Neuronal stem cell (in vitro differentiated cells): ENCODE measurements at regions not wholly inside any gene's neighbourhood (a gene's known extent, or its start where the extent isn't known, plus 50 kb on each side); places are given as distances from the start of the nearest gene placed in this dataset.

ENCODE experiments used
- DNase-seq: peaks from one replicate; pipeline ENCODE4 v3.0.0-alpha.2; 2013; ENCODE audit warnings: low spot score
- H2AFZ ChIP-seq: one replicate; pipeline ENCODE4 v1.6.1; 2013; ENCODE audit warnings: mild to moderate bottlenecking, low read length, inconsistent platforms
- H2AK5ac ChIP-seq: 2 replicates; pipeline ENCODE4 v1.6.1; 2013; ENCODE audit warnings: low read depth, mild to moderate bottlenecking, inconsistent platforms, low read length, moderate library complexity, mixed read lengths
- H2BK120ac ChIP-seq: 2 replicates; pipeline ENCODE4 v1.6.1; 2013; ENCODE audit warnings: low read depth, mild to moderate bottlenecking, inconsistent platforms, low read length, moderate library complexity, mixed read lengths
- H2BK12ac ChIP-seq: one replicate; pipeline ENCODE4 v1.6.1; 2013; ENCODE audit warnings: low read length, inconsistent platforms
- H2BK15ac ChIP-seq: 2 replicates; pipeline ENCODE4 v1.6.1; 2013; ENCODE audit warnings: mild to moderate bottlenecking, low read length, inconsistent platforms, mixed read lengths
- H2BK5ac ChIP-seq: one replicate; pipeline ENCODE4 v1.6.1; 2013; ENCODE audit warnings: inconsistent platforms, mild to moderate bottlenecking, low read length, moderate library complexity
- H3K14ac ChIP-seq: one replicate; pipeline ENCODE4 v1.6.1; 2013; ENCODE audit warnings: low read length, inconsistent platforms
- H3K18ac ChIP-seq: 2 replicates; pipeline ENCODE4 v1.6.1; 2013; ENCODE audit warnings: low read length, inconsistent platforms
- H3K23ac ChIP-seq: 2 replicates; pipeline ENCODE4 v1.6.1; 2013; ENCODE audit warnings: low read depth, mild to moderate bottlenecking, mixed read lengths, low read length, inconsistent platforms; ENCODE audit not compliant: poor library complexity
- H3K27ac ChIP-seq: replicated peaks from 3 replicates; pipeline ENCODE4 v1.5.1; 2013; ENCODE audit warnings: low read length, inconsistent platforms
- H3K27me3 ChIP-seq, 3 experiments: 2 replicates each; pipeline ENCODE4 v1.6.1; 2013; ENCODE audit warnings: low read length in 3 of 3, mild to moderate bottlenecking in 2 of 3, inconsistent platforms in 1 of 3, low read depth in 1 of 3, mixed read lengths in 1 of 3, moderate library complexity in 1 of 3; ENCODE audit not compliant: control insufficient read depth in 3 of 3, insufficient read depth in 3 of 3
- H3K36me3 ChIP-seq, 2 donors: replicated peaks in 1 of 2; 2 replicates each; pipeline ENCODE4 v1.6.1; 2013; ENCODE audit warnings: low read length in 2 of 2; ENCODE audit not compliant: control insufficient read depth in 2 of 2, insufficient read depth in 2 of 2
- H3K4ac ChIP-seq: 2 replicates; pipeline ENCODE4 v1.6.1; 2013; ENCODE audit warnings: inconsistent platforms, mild to moderate bottlenecking, low read length, moderate library complexity
- H3K4me1 ChIP-seq, 2 donors: 1 replicate in 1 of 2; 2 replicates in 1 of 2; pipeline ENCODE4 v1.6.1; 2013; ENCODE audit warnings: low read length in 2 of 2, low read depth in 1 of 2; ENCODE audit not compliant: control insufficient read depth in 2 of 2, insufficient read depth in 1 of 2
- H3K4me2 ChIP-seq: one replicate; pipeline ENCODE4 v1.6.1; 2013; ENCODE audit warnings: mild to moderate bottlenecking, low read length, inconsistent platforms; ENCODE audit not compliant: insufficient read depth, poor library complexity, severe bottlenecking
- H3K4me3 ChIP-seq, 2 donors: 2 replicates each; pipeline ENCODE4 v1.5.1; 2013; ENCODE audit warnings: low read length in 2 of 2, mild to moderate bottlenecking in 2 of 2, inconsistent platforms in 1 of 2, moderate library complexity in 1 of 2
- H3K79me1 ChIP-seq: one replicate; pipeline ENCODE4 v1.6.1; 2013; ENCODE audit warnings: low read depth, mild to moderate bottlenecking, inconsistent platforms, low read length, moderate library complexity
- H3K9ac ChIP-seq: one replicate; pipeline ENCODE4 v1.6.1; 2013; ENCODE audit warnings: mild to moderate bottlenecking, low read depth, low read length, inconsistent platforms; ENCODE audit not compliant: poor library complexity
- H3K9me3 ChIP-seq, 2 donors: replicated peaks in 1 of 2; 2 replicates each; pipeline versions ENCODE3 to v1.6.1; 2013; ENCODE audit warnings: low read length in 2 of 2, mild to moderate bottlenecking in 2 of 2, inconsistent platforms in 1 of 2, low read depth in 1 of 2, mixed read lengths in 1 of 2, moderate library complexity in 1 of 2; ENCODE audit not compliant: control insufficient read depth in 2 of 2, insufficient read depth in 1 of 2
- H4K8ac ChIP-seq: one replicate; pipeline ENCODE4 v1.6.1; 2013; ENCODE audit warnings: low read depth, mild to moderate bottlenecking, inconsistent platforms, low read length, moderate library complexity
- H4K91ac ChIP-seq: one replicate; pipeline ENCODE4 v1.6.1; 2013; ENCODE audit warnings: low read length, low read depth, mild to moderate bottlenecking, inconsistent platforms; ENCODE audit not compliant: poor library complexity
- WGBS, 2 donors: extraction: QIAGEN DNeasy Blood & Tissue Kit; methylation state at CpG; one replicate each; pipeline ENCODE4 v1.1.7; 2013; ENCODE audit warnings: missing lambda C conversion rate in 2 of 2, mixed read lengths in 1 of 2; ENCODE audit not compliant: insufficient read length in 2 of 2, insufficient replicate concordance in 1 of 2; ENCODE audit errors: extremely low coverage in 2 of 2; 5-methylcytosine and 5-hydroxymethylcytosine counted together

GRCh38 chr12:89799316-89799715 is 90.7 kb upstream of the ATP2B1 start:
- H2BK120ac ChIP-seq = no peak overlapping the region
- no peak overlapping the region for H2BK12ac ChIP-seq
- no peak overlapping the region for H3K18ac ChIP-seq
- no CpG with 5 or more reads among the region's 3 CpGs for WGBS, 2 donors
- H3K4ac ChIP-seq = no peak overlapping the region
- H3K4me2 ChIP-seq = no peak overlapping the region
- H3K27me3 ChIP-seq = no peaks in the 10 kb centered on the region
- no peak overlapping the region for H4K8ac ChIP-seq
- no peak overlapping the region for H4K91ac ChIP-seq
- no peak overlapping the region for H3K14ac ChIP-seq
- no peak overlapping the region for H3K27ac ChIP-seq
- H2BK15ac ChIP-seq = no peak overlapping the region
- no peak overlapping the region for H2AK5ac ChIP-seq
- H3K9me3 ChIP-seq = no peaks in the 10 kb centered on the region
- no peak overlapping the region for H3K4me3 ChIP-seq
- DNase-seq = no peak
- H3K9ac ChIP-seq = no peak overlapping the region
- no peak overlapping the region for H2BK5ac ChIP-seq
- H2AFZ ChIP-seq = no peak overlapping the region
- no peaks in the 10 kb centered on the region for H3K79me1 ChIP-seq
- no peaks in the 10 kb centered on the region for H3K36me3 ChIP-seq
- H3K23ac ChIP-seq = no peak overlapping the region
- H3K4me1 ChIP-seq = no peaks in the 10 kb centered on the region

- no peak overlapping the region for H2BK15ac ChIP-seq
- H3K4me1 ChIP-seq = no peaks in the 10 kb centered on the region
- no peak overlapping the region for H2AK5ac ChIP-seq
- no peaks in the 10 kb centered on the region for H3K79me1 ChIP-seq
- H3K14ac ChIP-seq = no peak overlapping the region
- WGBS, 2 donors = no CpG with 5 or more reads among the region's 2 CpGs
- no peak for DNase-seq
- H2AFZ ChIP-seq = no peak overlapping the region
- H4K8ac ChIP-seq = no peak overlapping the region
- H3K4me2 ChIP-seq = no peak overlapping the region
- H3K36me3 ChIP-seq = no peaks in the 10 kb centered on the region
- H3K9ac ChIP-seq = no peak overlapping the region
- H3K27me3 ChIP-seq = no peaks in the 10 kb centered on the region
- no peak overlapping the region for H3K23ac ChIP-seq
- no peaks in the 10 kb centered on the region for H3K9me3 ChIP-seq
- no peak overlapping the region for H3K27ac ChIP-seq
- no peak overlapping the region for H2BK12ac ChIP-seq
- H2BK5ac ChIP-seq = no peak overlapping the region
- no peak overlapping the region for H3K4ac ChIP-seq
- H3K4me3 ChIP-seq = no peak overlapping the region
- no peak overlapping the region for H4K91ac ChIP-seq
- no peak overlapping the region for H2BK120ac ChIP-seq
- no peak overlapping the region for H3K18ac ChIP-seq
Measured at GRCh38 chr12:89797436-89797835, 88.8 kb upstream of the ATP2B1 start.

GRCh38 chr12:89796798-89797382 is 88.3 kb upstream of the ATP2B1 start:
- no peaks in the 10 kb centered on the region for H3K27me3 ChIP-seq
- H4K8ac ChIP-seq = no peak overlapping the region
- no peak overlapping the region for H2BK12ac ChIP-seq
- H2BK120ac ChIP-seq = no peak overlapping the region
- no peak overlapping the region for H3K9ac ChIP-seq
- DNase-seq = no peak
- H4K91ac ChIP-seq = no peak overlapping the region
- H2AFZ ChIP-seq = no peak overlapping the region
- no peak overlapping the region for H3K18ac ChIP-seq
- H3K4ac ChIP-seq = no peak overlapping the region
- no CpG with 5 or more reads among the region's 1 CpG for WGBS, 2 donors
- H3K36me3 ChIP-seq = no peaks in the 10 kb centered on the region
- no peaks in the 10 kb centered on the region for H3K9me3 ChIP-seq
- no peak overlapping the region for H3K4me3 ChIP-seq
- H2AK5ac ChIP-seq = no peak overlapping the region
- H2BK15ac ChIP-seq = no peak overlapping the region
- no peaks in the 10 kb centered on the region for H3K4me1 ChIP-seq
- H2BK5ac ChIP-seq = no peak overlapping the region
- H3K14ac ChIP-seq = no peak overlapping the region
- no peak overlapping the region for H3K23ac ChIP-seq
- no peak overlapping the region for H3K27ac ChIP-seq
- no peak overlapping the region for H3K4me2 ChIP-seq
- no peaks in the 10 kb centered on the region for H3K79me1 ChIP-seq

- Histone ChIP-seq H3K36me3 (no peaks in the 10 kb centered on the region), H3K27ac (no peak overlapping the region), H3K4me3 (no peak overlapping the region), H3K4ac (no peak overlapping the region), H2BK5ac (no peak overlapping the region), H4K91ac (no peak overlapping the region), H3K9ac (no peak overlapping the region), H3K4me2 (no peak overlapping the region), H3K79me1 (no peaks in the 10 kb centered on the region), H2BK12ac (no peak overlapping the region), H4K8ac (no peak overlapping the region), H3K18ac (no peak overlapping the region), H3K4me1 (no peaks in the 10 kb centered on the region), H2AK5ac (no peak overlapping the region), H3K9me3 (no peaks in the 10 kb centered on the region), H2BK120ac (no peak overlapping the region), H3K14ac (no peak overlapping the region), H3K23ac (no peak overlapping the region), H3K27me3 (no peaks in the 10 kb centered on the region), H2AFZ (no peak overlapping the region), H2BK15ac (no peak overlapping the region)
- no peak for DNase-seq
Measured at GRCh38 chr12:89793946-89794345, 85.3 kb upstream of the ATP2B1 start.
